Neuronal stem cell (in vitro differentiated cells): ENCODE measurements at regions not wholly inside any gene's neighbourhood (a gene's known extent, or its start where the extent isn't known, plus 50 kb on each side); places are given as distances from the start of the nearest gene placed in this dataset.
"Not testable (repeated sequence)": the region's sequence is repeated elsewhere in the genome, so short reads cannot be mapped to it uniquely, and the experiment has no call there.

ENCODE experiments used
- DNase-seq: peaks from one replicate; pipeline ENCODE4 v3.0.0-alpha.2; 2013; ENCODE audit warnings: low spot score
- H2AFZ ChIP-seq: one replicate; pipeline ENCODE4 v1.6.1; 2013; ENCODE audit warnings: mild to moderate bottlenecking, low read length, inconsistent platforms
- H2AK5ac ChIP-seq: 2 replicates; pipeline ENCODE4 v1.6.1; 2013; ENCODE audit warnings: low read depth, mild to moderate bottlenecking, inconsistent platforms, low read length, moderate library complexity, mixed read lengths
- H2BK120ac ChIP-seq: 2 replicates; pipeline ENCODE4 v1.6.1; 2013; ENCODE audit warnings: low read depth, mild to moderate bottlenecking, inconsistent platforms, low read length, moderate library complexity, mixed read lengths
- H2BK12ac ChIP-seq: one replicate; pipeline ENCODE4 v1.6.1; 2013; ENCODE audit warnings: low read length, inconsistent platforms
- H2BK15ac ChIP-seq: 2 replicates; pipeline ENCODE4 v1.6.1; 2013; ENCODE audit warnings: mild to moderate bottlenecking, low read length, inconsistent platforms, mixed read lengths
- H2BK5ac ChIP-seq: one replicate; pipeline ENCODE4 v1.6.1; 2013; ENCODE audit warnings: inconsistent platforms, mild to moderate bottlenecking, low read length, moderate library complexity
- H3K14ac ChIP-seq: one replicate; pipeline ENCODE4 v1.6.1; 2013; ENCODE audit warnings: low read length, inconsistent platforms
- H3K18ac ChIP-seq: 2 replicates; pipeline ENCODE4 v1.6.1; 2013; ENCODE audit warnings: low read length, inconsistent platforms
- H3K23ac ChIP-seq: 2 replicates; pipeline ENCODE4 v1.6.1; 2013; ENCODE audit warnings: low read depth, mild to moderate bottlenecking, mixed read lengths, low read length, inconsistent platforms; ENCODE audit not compliant: poor library complexity
- H3K27ac ChIP-seq: replicated peaks from 3 replicates; pipeline ENCODE4 v1.5.1; 2013; ENCODE audit warnings: low read length, inconsistent platforms
- H3K27me3 ChIP-seq, 3 experiments: 2 replicates each; pipeline ENCODE4 v1.6.1; 2013; ENCODE audit warnings: low read length in 3 of 3, mild to moderate bottlenecking in 2 of 3, inconsistent platforms in 1 of 3, low read depth in 1 of 3, mixed read lengths in 1 of 3, moderate library complexity in 1 of 3; ENCODE audit not compliant: control insufficient read depth in 3 of 3, insufficient read depth in 3 of 3
- H3K36me3 ChIP-seq, 2 donors: replicated peaks in 1 of 2; 2 replicates each; pipeline ENCODE4 v1.6.1; 2013; ENCODE audit warnings: low read length in 2 of 2; ENCODE audit not compliant: control insufficient read depth in 2 of 2, insufficient read depth in 2 of 2
- H3K4ac ChIP-seq: 2 replicates; pipeline ENCODE4 v1.6.1; 2013; ENCODE audit warnings: inconsistent platforms, mild to moderate bottlenecking, low read length, moderate library complexity
- H3K4me1 ChIP-seq, 2 donors: 1 replicate in 1 of 2; 2 replicates in 1 of 2; pipeline ENCODE4 v1.6.1; 2013; ENCODE audit warnings: low read length in 2 of 2, low read depth in 1 of 2; ENCODE audit not compliant: control insufficient read depth in 2 of 2, insufficient read depth in 1 of 2
- H3K4me2 ChIP-seq: one replicate; pipeline ENCODE4 v1.6.1; 2013; ENCODE audit warnings: mild to moderate bottlenecking, low read length, inconsistent platforms; ENCODE audit not compliant: insufficient read depth, poor library complexity, severe bottlenecking
- H3K4me3 ChIP-seq, 2 donors: 2 replicates each; pipeline ENCODE4 v1.5.1; 2013; ENCODE audit warnings: low read length in 2 of 2, mild to moderate bottlenecking in 2 of 2, inconsistent platforms in 1 of 2, moderate library complexity in 1 of 2
- H3K79me1 ChIP-seq: one replicate; pipeline ENCODE4 v1.6.1; 2013; ENCODE audit warnings: low read depth, mild to moderate bottlenecking, inconsistent platforms, low read length, moderate library complexity
- H3K9ac ChIP-seq: one replicate; pipeline ENCODE4 v1.6.1; 2013; ENCODE audit warnings: mild to moderate bottlenecking, low read depth, low read length, inconsistent platforms; ENCODE audit not compliant: poor library complexity
- H3K9me3 ChIP-seq, 2 donors: replicated peaks in 1 of 2; 2 replicates each; pipeline versions ENCODE3 to v1.6.1; 2013; ENCODE audit warnings: low read length in 2 of 2, mild to moderate bottlenecking in 2 of 2, inconsistent platforms in 1 of 2, low read depth in 1 of 2, mixed read lengths in 1 of 2, moderate library complexity in 1 of 2; ENCODE audit not compliant: control insufficient read depth in 2 of 2, insufficient read depth in 1 of 2
- H4K8ac ChIP-seq: one replicate; pipeline ENCODE4 v1.6.1; 2013; ENCODE audit warnings: low read depth, mild to moderate bottlenecking, inconsistent platforms, low read length, moderate library complexity
- H4K91ac ChIP-seq: one replicate; pipeline ENCODE4 v1.6.1; 2013; ENCODE audit warnings: low read length, low read depth, mild to moderate bottlenecking, inconsistent platforms; ENCODE audit not compliant: poor library complexity
- whole genome bisulfite sequencing, 2 donors: extraction: QIAGEN DNeasy Blood & Tissue Kit; methylation state at CpG; one replicate each; pipeline ENCODE4 v1.1.7; 2013; ENCODE audit warnings: missing lambda C conversion rate in 2 of 2, mixed read lengths in 1 of 2; ENCODE audit not compliant: insufficient read length in 2 of 2, insufficient replicate concordance in 1 of 2; ENCODE audit errors: extremely low coverage in 2 of 2; 5-methylcytosine and 5-hydroxymethylcytosine counted together

DNA sequence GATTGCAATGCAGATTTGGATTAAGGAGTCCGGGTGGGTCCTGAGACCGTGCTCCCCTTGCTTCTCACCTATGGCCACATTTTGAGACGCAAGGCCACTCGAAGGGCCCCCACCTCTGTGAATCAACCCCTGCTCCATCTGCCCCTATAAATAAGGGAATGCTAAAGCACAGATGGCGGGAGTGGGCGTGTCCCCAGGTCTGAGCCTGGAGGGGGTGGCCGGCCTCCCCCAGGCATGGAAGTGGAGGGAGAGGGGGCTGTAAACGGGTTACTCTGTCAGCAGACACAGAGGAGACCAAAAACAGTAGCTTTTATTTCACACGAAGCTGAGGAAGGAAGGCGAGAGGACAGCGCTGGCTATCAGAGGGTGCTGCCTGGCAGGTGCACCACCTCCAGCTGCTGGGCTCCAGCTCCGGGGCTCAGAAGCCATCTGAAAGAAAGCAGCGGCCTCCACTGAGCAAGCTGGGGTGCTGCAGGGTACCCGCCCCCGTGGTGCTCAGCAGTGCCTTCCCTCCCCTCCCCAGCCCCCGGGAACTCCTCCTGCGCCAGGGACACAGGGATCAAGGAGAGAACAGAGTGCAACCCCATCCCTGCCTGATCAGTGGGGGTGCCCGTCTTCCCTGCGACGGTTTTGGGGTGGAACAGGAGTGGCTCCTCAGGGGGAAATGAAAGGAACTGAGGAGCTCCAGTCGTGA lies 56.7 kb upstream of the RAB6C start:
- H2BK15ac ChIP-seq = no peak overlapping the region
- WGBS, 2 donors = no CpG with 5 or more reads among the region's 21 CpGs

DNA sequence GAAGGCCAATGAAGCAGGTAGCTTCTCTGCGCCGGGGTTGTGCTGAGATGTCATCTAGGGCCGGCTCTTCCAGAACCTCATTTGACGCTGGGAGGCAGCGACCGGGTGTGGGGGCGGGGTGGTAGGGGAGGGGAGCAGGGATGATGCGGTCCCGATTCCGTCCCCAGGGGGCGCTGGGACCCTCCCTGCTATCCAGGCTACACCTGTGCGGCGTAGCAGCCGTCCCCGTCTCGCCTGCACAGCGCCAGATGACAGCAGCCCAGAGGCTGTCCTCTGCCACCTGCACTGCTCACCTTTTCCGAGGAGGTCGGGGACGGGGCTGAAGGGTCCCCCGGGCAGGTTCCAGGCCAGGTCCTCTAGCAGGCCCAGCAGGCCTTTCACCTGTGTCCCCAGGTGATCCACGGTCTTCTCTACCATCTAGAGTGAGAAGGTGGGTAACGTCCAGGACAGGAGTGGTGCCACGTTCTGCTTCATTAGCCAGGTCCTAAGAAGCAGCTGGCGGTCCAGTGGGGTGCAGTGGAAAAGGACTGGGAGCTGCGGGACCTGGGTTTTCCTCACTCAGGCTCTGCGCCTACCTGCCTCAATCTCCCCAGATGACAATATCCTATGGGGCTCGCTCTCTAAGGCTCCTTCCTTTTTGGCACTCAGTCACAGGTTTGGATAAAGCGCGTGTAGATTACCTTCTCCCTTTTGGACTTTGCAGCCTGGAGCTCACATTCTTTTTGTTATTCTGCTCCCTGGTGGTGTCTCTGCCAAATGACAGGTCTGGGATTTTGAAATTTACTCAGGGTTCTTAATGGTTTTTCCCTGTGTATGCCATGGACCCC lies 56.0 kb upstream of the RAB6C start:
- no peak overlapping the region for H3K9ac ChIP-seq
- no peaks in the 10 kb centered on the region for H3K36me3 ChIP-seq
- no peak overlapping the region for H3K27ac ChIP-seq
- no peak overlapping the region for H2AK5ac ChIP-seq
- H3K4me2 ChIP-seq = peak overlapping the region; percentile 83
- H2BK15ac ChIP-seq = no peak overlapping the region
- H3K79me1 ChIP-seq = no peaks in the 10 kb centered on the region
- H3K23ac ChIP-seq = peak overlapping the region; percentile 34
- peaks cover 0 to 2% of the 10 kb centered on the region in 2 donors for H3K9me3 ChIP-seq
- no peak overlapping the region for H3K4ac ChIP-seq
- peaks cover 1 to 9% of the 10 kb centered on the region in 2 donors for H3K4me1 ChIP-seq
- H3K14ac ChIP-seq = no peak overlapping the region
- H4K91ac ChIP-seq = no peak overlapping the region
- no CpG with 5 or more reads among the region's 30 CpGs for WGBS, 2 donors
- H2BK120ac ChIP-seq = no peak overlapping the region
- peaks cover 0 to 16% (median 12%) of the 10 kb centered on the region in 3 experiments for H3K27me3 ChIP-seq
- DNase-seq = peak; percentile 59
- no peak overlapping the region for H4K8ac ChIP-seq
- no peak overlapping the region for H2BK5ac ChIP-seq
- H3K4me3 ChIP-seq = peak overlapping the region in 1 of 2 donors; percentile 73
- peak overlapping the region; percentile 31 for H3K18ac ChIP-seq
- no peak overlapping the region for H2BK12ac ChIP-seq
- H2AFZ ChIP-seq = peak overlapping the region; percentile 68

More for the DNA sequence above, 56.7 kb upstream of the RAB6C start:
- peak overlapping the region; percentile 83 for H3K4me2 ChIP-seq
- no peak overlapping the region for H2BK12ac ChIP-seq
- peak overlapping the region; percentile 71 for H3K18ac ChIP-seq
- no peak overlapping the region for H3K9ac ChIP-seq
- H3K14ac ChIP-seq = no peak overlapping the region
- no peak overlapping the region for H3K4ac ChIP-seq
- no peaks in the 10 kb centered on the region for H3K79me1 ChIP-seq
- peaks cover 0 to 2% of the 10 kb centered on the region in 2 donors for H3K9me3 ChIP-seq
- H2BK120ac ChIP-seq = no peak overlapping the region
- H4K8ac ChIP-seq = no peak overlapping the region
- no peak overlapping the region for H2BK5ac ChIP-seq
- no peak overlapping the region for H3K27ac ChIP-seq
- DNase-seq = peak; percentile 17
- H3K36me3 ChIP-seq = no peaks in the 10 kb centered on the region
- peaks cover 0 to 16% (median 12%) of the 10 kb centered on the region in 3 experiments for H3K27me3 ChIP-seq
- no peak overlapping the region for H4K91ac ChIP-seq
- peaks cover 0 to 9% of the 10 kb centered on the region in 2 donors for H3K4me1 ChIP-seq
- peak overlapping the region in 1 of 2 donors; percentile 66 for H3K4me3 ChIP-seq
- H3K23ac ChIP-seq = peak overlapping the region; percentile 53
- no peak overlapping the region for H2AK5ac ChIP-seq
- H2AFZ ChIP-seq = peak overlapping the region; percentile 59

DNA sequence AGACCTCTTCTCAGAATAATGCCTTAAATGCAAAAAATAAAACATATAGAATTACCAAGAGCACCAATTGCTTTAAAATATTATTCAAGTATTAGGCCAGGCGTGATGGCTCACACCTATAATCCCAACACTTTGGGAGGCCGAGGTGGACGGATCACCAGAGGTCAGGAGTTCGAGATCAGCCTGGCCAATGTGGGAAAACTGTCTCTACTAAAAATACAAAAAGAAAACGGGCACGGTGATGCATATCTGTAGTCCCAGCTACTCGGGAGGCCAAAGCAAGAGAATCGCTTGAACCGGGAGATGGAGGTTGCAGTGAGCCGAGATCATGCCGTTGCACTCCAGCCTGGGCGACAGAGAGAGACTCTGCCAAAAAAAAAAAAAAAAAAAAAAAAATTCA lies 55.4 kb upstream of the RAB6C start:
- not testable (repeated sequence) for H3K4me2 ChIP-seq, H3K27ac ChIP-seq, H3K23ac ChIP-seq, H3K14ac ChIP-seq, H4K91ac ChIP-seq, H3K4ac ChIP-seq, H2AFZ ChIP-seq, H3K4me3 ChIP-seq, H2AK5ac ChIP-seq, H2BK12ac ChIP-seq, H3K9me3 ChIP-seq, H3K79me1 ChIP-seq, H3K4me1 ChIP-seq, DNase-seq, H2BK120ac ChIP-seq, H2BK5ac ChIP-seq, H2BK15ac ChIP-seq, H3K9ac ChIP-seq, H3K36me3 ChIP-seq, H4K8ac ChIP-seq, H3K18ac ChIP-seq
- no CpG with 5 or more reads among the region's 12 CpGs for WGBS, 2 donors
- H3K27me3 ChIP-seq = peaks cover 0 to 16% (median 12%) of the 10 kb centered on the region in 3 experiments

DNA sequence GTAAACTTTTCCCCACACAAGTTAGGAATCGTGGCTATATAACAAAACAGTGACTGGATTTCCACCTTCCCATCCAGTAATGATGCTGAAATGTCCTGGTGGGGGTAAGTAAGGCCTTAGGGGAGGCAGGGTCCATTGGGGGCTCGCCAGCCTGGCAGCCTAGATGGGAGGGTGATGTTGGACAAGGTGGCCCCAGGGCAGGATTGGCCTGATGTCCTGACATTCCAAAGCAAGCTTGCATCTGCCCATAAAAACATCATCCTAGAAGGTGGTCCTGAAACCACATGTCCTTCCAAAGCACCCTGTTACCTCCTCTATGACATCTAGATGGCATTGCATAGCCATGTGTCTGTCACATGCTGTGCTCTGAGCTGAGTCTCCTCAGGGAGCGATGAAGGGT lies 54.1 kb upstream of the RAB6C start:
- Histone ChIP-seq H3K4me1 (peaks cover 4 to 14% of the 10 kb centered on the region in 2 donors), H2BK15ac (no peak overlapping the region), H3K27me3 (peaks cover 0 to 18% (median 12%) of the 10 kb centered on the region in 3 experiments), H2BK120ac (no peak overlapping the region), H3K4me2 (no peak overlapping the region), H3K79me1 (no peaks in the 10 kb centered on the region), H3K9ac (no peak overlapping the region), H2BK12ac (no peak overlapping the region), H2AFZ (no peak overlapping the region), H2AK5ac (no peak overlapping the region), H3K4me3 (no peak overlapping the region), H2BK5ac (no peak overlapping the region), H3K14ac (no peak overlapping the region), H3K18ac (no peak overlapping the region), H4K8ac (no peak overlapping the region), H3K23ac (no peak overlapping the region), H4K91ac (no peak overlapping the region), H3K36me3 (no peaks in the 10 kb centered on the region), H3K9me3 (no peaks in the 10 kb centered on the region), H3K27ac (no peak overlapping the region), H3K4ac (no peak overlapping the region)
- DNase-seq = no peak
- no CpG with 5 or more reads among the region's 3 CpGs for WGBS, 2 donors
